Neural progenitor cell (in vitro differentiated cells): ENCODE measurements at regions not wholly inside any gene's neighbourhood (a gene's known extent, or its start where the extent isn't known, plus 50 kb on each side); places are given as distances from the start of the nearest gene placed in this dataset.

Source experiments
- EZH2 ChIP-seq: fragments of 200-600 bp; sonication (generic); IDR thresholded peaks from 2 replicates; pipeline ENCODE4 v1.6.1; 2017; ENCODE audit warnings: antibody characterized with exemption, mild to moderate bottlenecking, moderate library complexity
- EZH2phosphoT487 ChIP-seq: fragments of 200-600 bp; sonication (generic); IDR thresholded peaks from 2 replicates; pipeline ENCODE4 v1.6.1; 2017; ENCODE audit warnings: antibody characterized with exemption
- TF ChIP-seq, protein P1 (sequence below): fragments of 200-600 bp; sonication (generic); IDR thresholded peaks from 2 replicates; pipeline ENCODE4 v1.5.1; 2017; ENCODE audit warnings: antibody characterized with exemption, mild to moderate bottlenecking

DNA sequence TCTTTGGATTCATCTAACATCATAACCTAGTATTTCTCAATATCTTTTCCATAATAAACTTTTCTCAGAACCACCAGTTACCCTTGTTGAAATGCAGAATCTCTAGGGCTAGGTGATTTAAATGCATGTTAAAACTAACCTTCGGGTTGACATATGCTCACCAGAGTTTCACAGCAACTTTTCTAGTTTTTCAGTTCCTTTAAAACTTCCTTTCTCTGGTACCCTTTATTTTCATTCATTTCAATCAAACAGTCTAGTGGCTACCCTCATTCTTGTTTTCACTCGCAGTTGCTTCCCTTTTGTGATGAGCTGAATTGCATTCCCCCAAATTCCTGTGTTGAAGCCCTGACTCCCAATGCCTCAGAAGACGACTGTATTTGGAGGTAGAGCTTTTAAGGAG lies 712.8 kb upstream of the CHRM3 start:
- TF ChIP-seq EZH2phosphoT487 = no peak
- TF ChIP-seq, protein P1, sequence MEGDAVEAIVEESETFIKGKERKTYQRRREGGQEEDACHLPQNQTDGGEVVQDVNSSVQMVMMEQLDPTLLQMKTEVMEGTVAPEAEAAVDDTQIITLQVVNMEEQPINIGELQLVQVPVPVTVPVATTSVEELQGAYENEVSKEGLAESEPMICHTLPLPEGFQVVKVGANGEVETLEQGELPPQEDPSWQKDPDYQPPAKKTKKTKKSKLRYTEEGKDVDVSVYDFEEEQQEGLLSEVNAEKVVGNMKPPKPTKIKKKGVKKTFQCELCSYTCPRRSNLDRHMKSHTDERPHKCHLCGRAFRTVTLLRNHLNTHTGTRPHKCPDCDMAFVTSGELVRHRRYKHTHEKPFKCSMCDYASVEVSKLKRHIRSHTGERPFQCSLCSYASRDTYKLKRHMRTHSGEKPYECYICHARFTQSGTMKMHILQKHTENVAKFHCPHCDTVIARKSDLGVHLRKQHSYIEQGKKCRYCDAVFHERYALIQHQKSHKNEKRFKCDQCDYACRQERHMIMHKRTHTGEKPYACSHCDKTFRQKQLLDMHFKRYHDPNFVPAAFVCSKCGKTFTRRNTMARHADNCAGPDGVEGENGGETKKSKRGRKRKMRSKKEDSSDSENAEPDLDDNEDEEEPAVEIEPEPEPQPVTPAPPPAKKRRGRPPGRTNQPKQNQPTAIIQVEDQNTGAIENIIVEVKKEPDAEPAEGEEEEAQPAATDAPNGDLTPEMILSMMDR = no peak
- no peak for TF ChIP-seq EZH2
